Ectodermal cell (in vitro differentiated cells): ENCODE measurements at regions not wholly inside any gene's neighbourhood (a gene's known extent, or its start where the extent isn't known, plus 50 kb on each side); places are given as distances from the start of the nearest gene placed in this dataset.
"Not testable (repeated sequence)": the region's sequence is repeated elsewhere in the genome, so short reads cannot be mapped to it uniquely, and the experiment has no call there.

Experiments used
- H3K27ac ChIP-seq: 2 replicates; pipeline ENCODE4 v1.7.0; 2013; ENCODE audit warnings: mild to moderate bottlenecking, low read depth, low read length; ENCODE audit not compliant: insufficient read depth, poor library complexity, severe bottlenecking
- H3K27me3 ChIP-seq: 2 replicates; pipeline ENCODE4 v1.7.0; 2013; ENCODE audit warnings: mild to moderate bottlenecking, low read length; ENCODE audit not compliant: insufficient read depth, control insufficient read depth, poor library complexity, severe bottlenecking
- H3K36me3 ChIP-seq: one replicate; pipeline ENCODE4 v1.7.0; 2013; ENCODE audit warnings: low read length; ENCODE audit not compliant: control insufficient read depth, insufficient read depth
- H3K4me1 ChIP-seq: one replicate; pipeline ENCODE4 v1.7.0; 2013; ENCODE audit warnings: low read length; ENCODE audit not compliant: control insufficient read depth, insufficient read depth
- H3K4me3 ChIP-seq: 2 replicates; pipeline ENCODE4 v1.7.0; 2013; ENCODE audit warnings: low read depth, low read length, control low read depth; ENCODE audit not compliant: insufficient read depth
- H3K9me3 ChIP-seq: 2 replicates; pipeline ENCODE4 v1.7.0; 2013; ENCODE audit warnings: mild to moderate bottlenecking, low read length, moderate library complexity; ENCODE audit not compliant: control insufficient read depth
- WGBS, 2 experiments: methylation state at CpG; one replicate each; pipeline ENCODE4 v1.1.7; 2013; ENCODE audit warnings: missing lambda C conversion rate in 2 of 2; 5-methylcytosine and 5-hydroxymethylcytosine counted together

DNA sequence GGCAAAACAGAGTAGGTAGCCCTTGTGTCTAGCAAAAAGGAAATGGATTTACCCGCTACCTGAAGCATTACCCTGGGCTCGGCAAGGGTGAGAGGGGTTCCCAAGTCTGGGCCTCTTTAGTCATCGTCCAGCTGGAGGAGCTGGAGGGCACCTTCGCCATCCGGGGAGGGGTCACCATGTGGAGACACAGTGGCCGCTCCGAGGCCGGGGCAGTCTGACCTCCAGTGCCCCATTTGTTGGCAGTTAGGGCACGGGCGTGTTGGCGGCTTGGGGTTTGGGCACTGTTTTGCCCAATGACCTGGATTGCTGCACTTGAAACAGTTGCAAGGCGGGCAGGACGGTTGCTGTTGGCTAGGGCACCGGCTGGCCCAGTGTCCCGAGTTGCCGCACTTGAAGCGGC lies 581.8 kb downstream of the SUCLG1 start:
- H3K27ac ChIP-seq, H3K36me3 ChIP-seq, H3K9me3 ChIP-seq, H3K27me3 ChIP-seq, H3K4me3 ChIP-seq, H3K4me1 ChIP-seq: not testable (repeated sequence)
- WGBS, 2 experiments = 89% methylated on average over 17 of the region's 17 CpGs

GRCh38 chr2:83874712-83875430 lies 584.2 kb downstream of the SUCLG1 start:
- 95 to 97% methylated on average over 14 of the region's 14 CpGs for WGBS, 2 experiments
- Histone ChIP-seq H3K27me3 (no peaks in the 10 kb centered on the region), H3K27ac (no peak overlapping the region), H3K4me3 (no peak overlapping the region), H3K36me3 (no peaks in the 10 kb centered on the region), H3K4me1 (no peaks in the 10 kb centered on the region), H3K9me3 (no peaks in the 10 kb centered on the region)

DNA sequence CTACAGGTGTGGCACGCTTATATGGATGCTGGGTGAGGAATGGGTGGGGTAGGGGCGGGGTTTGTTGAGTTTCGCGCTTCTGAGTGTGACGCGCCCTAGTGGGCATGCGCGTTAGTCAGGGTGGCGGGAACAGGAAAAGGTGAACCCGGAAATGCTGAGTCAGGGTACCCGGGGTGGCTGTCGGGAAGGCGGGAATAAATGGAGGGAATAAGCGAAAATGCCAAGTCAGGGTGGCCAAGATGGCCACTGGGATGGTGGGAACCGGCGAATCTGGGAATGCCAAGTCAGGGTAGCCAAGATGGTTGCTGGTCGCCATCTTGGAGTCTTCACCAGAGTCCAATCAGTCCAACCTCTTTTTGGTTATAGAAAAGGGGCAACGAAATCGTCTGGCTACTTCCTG lies 585.0 kb downstream of the SUCLG1 start:
- Histone ChIP-seq H3K4me3 (no peak overlapping the region), H3K27me3 (no peaks in the 10 kb centered on the region), H3K9me3 (no peaks in the 10 kb centered on the region), H3K36me3 (no peaks in the 10 kb centered on the region), H3K4me1 (no peaks in the 10 kb centered on the region), H3K27ac (no peak overlapping the region)
- 96 to 97% methylated on average over 19 of the region's 19 CpGs for WGBS, 2 experiments

DNA sequence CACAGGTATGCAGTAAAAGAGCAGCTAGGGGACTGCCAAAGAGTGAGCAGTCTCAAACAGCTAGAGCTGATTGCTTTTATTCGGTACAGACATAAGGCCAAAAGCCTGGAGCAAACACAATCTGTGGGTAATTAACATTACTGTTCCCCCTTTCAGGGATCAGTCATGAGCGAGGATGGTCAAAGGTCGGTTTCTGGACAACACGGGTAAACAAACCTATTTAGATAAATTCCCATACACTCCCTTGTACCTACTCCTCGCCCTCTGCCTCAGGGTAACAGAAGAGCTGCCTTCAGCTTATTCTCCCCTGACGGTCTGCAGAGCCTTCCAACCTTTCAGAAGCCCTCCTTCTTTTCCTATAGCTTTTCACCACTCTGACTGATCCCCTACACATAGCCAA lies 586.0 kb downstream of the SUCLG1 start:
- no peaks in the 10 kb centered on the region for H3K27me3 ChIP-seq
- H3K4me3 ChIP-seq = no peak overlapping the region
- no peaks in the 10 kb centered on the region for H3K4me1 ChIP-seq
- H3K36me3 ChIP-seq = no peaks in the 10 kb centered on the region
- no peak overlapping the region for H3K27ac ChIP-seq
- 92 to 93% methylated on average over 6 of the region's 6 CpGs for WGBS, 2 experiments
- H3K9me3 ChIP-seq = no peaks in the 10 kb centered on the region

DNA sequence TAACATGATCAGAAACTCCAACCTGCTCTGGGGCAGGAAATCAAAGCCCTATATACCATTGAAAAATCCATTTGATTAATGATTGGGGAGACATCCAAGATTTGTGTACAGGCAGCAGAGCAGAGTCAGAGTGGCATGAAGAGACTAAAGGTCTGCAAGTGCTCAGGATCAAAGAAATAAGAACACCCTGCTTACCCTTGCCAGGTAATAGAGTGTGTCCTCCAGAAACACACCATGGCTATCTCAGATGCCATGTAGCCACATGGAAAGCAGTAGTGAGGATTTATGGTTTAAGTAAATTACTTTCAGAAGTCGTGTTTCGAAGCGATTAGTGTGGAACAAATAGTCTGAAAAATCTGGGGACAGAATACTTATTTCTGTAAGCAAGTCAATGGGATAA lies 592.9 kb downstream of the SUCLG1 start:
- 97 to 100% methylated on average over 3 of the region's 3 CpGs for WGBS, 2 experiments

GRCh38 chr2:83862600-83862999 lies 596.5 kb downstream of the SUCLG1 start:
- Histone ChIP-seq H3K27me3 (no peaks in the 10 kb centered on the region), H3K36me3 (no peaks in the 10 kb centered on the region), H3K4me1 (no peaks in the 10 kb centered on the region), H3K9me3 (no peaks in the 10 kb centered on the region), H3K4me3 (no peak overlapping the region), H3K27ac (no peak overlapping the region)
- 88 to 96% methylated on average over 1 to 2 of the region's 2 CpGs for WGBS, 2 experiments

More for the DNA sequence above, 592.9 kb downstream of the SUCLG1 start:
- no peaks in the 10 kb centered on the region for H3K36me3 ChIP-seq
- H3K27me3 ChIP-seq = no peaks in the 10 kb centered on the region
- no peak overlapping the region for H3K27ac ChIP-seq
- H3K4me3 ChIP-seq = no peak overlapping the region
- H3K9me3 ChIP-seq = no peaks in the 10 kb centered on the region
- H3K4me1 ChIP-seq = no peaks in the 10 kb centered on the region

GRCh38 chr2:83860320-83860719 lies 598.8 kb downstream of the SUCLG1 start:
- H3K9me3 ChIP-seq = no peaks in the 10 kb centered on the region
- no peaks in the 10 kb centered on the region for H3K36me3 ChIP-seq
- H3K4me3 ChIP-seq = no peak overlapping the region
- H3K4me1 ChIP-seq = no peaks in the 10 kb centered on the region
- WGBS, 2 experiments = 92 to 93% methylated on average over 7 of the region's 7 CpGs
- H3K27ac ChIP-seq = no peak overlapping the region
- H3K27me3 ChIP-seq = no peaks in the 10 kb centered on the region

DNA sequence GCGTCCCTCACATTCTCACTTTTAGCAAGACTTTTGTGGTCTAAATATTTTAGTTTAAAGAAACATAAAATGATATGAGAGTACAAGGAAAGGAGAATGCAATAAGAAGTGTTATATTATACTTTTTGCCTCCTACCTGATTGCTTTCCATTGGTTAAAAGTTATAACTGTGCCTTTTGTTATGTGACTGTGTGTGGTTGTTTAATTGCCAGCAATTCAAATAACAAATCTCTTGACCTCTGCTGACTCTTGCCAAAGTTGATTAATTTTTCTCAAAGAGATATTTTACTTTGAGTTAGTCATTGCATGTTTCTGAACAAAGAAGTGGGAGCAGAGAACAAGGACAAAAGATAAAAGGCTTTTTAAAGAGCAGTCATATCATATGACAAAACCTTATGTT lies 599.5 kb downstream of the SUCLG1 start:
- no peaks in the 10 kb centered on the region for H3K36me3 ChIP-seq
- H3K27me3 ChIP-seq = no peaks in the 10 kb centered on the region
- no peaks in the 10 kb centered on the region for H3K9me3 ChIP-seq
- H3K4me3 ChIP-seq = no peak overlapping the region
- H3K27ac ChIP-seq = no peak overlapping the region
- no peaks in the 10 kb centered on the region for H3K4me1 ChIP-seq
- WGBS, 2 experiments = no CpG with 5 or more reads among the region's 1 CpG

- WGBS, 2 experiments = 93% methylated on average over 5 of the region's 5 CpGs
- Histone ChIP-seq H3K9me3 (no peaks in the 10 kb centered on the region), H3K36me3 (no peaks in the 10 kb centered on the region), H3K4me3 (no peak overlapping the region), H3K4me1 (no peaks in the 10 kb centered on the region), H3K27me3 (no peaks in the 10 kb centered on the region), H3K27ac (no peak overlapping the region)
Measured at GRCh38 chr2:83851066-83851465, 608.0 kb downstream of the SUCLG1 start.

- Histone ChIP-seq H3K27me3 (no peaks in the 10 kb centered on the region), H3K4me1 (no peaks in the 10 kb centered on the region), H3K27ac (no peak overlapping the region), H3K4me3 (no peak overlapping the region), H3K36me3 (no peaks in the 10 kb centered on the region), H3K9me3 (no peaks in the 10 kb centered on the region)
- WGBS, 2 experiments = 91 to 92% methylated on average over 2 of the region's 3 CpGs
Measured at GRCh38 chr2:83850071-83850725, 608.9 kb downstream of the SUCLG1 start.
